Daoy (cell line): ENCODE measurements at regions not wholly inside any gene's neighbourhood (a gene's known extent, or its start where the extent isn't known, plus 50 kb on each side); places are given as distances from the start of the nearest gene placed in this dataset.
A peak's percentile ranks its signal among the peaks of the same experiment; 100 is the strongest.
"Not testable (repeated sequence)": the region's sequence is repeated elsewhere in the genome, so short reads cannot be mapped to it uniquely, and the experiment has no call there.

Source experiments
- DNase-seq: peaks from one replicate; pipeline ENCODE4 v3.0.0-alpha.2; 2015; ENCODE audit warnings: low read depth

DNA sequence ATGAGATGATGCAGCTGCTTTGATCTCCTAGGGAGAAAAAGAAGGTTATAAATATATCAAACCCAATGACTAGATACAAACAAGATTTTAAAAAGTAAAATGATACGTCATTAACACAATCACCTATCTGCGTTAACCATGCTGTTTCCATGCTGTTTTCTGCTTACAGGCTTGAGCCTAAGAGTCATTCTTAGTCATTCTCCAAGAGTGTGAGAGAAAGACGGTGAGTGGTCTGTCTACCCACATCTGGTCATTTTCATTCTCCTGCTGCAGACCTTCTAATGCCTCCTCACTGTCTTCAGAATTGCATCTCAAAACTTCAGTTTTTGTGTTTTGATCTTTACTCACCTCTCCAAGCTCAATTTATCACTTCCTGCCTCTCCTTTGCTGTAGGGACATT lies 98.0 kb upstream of the ELMO1 start:
- peak; percentile 39 for DNase-seq

DNA sequence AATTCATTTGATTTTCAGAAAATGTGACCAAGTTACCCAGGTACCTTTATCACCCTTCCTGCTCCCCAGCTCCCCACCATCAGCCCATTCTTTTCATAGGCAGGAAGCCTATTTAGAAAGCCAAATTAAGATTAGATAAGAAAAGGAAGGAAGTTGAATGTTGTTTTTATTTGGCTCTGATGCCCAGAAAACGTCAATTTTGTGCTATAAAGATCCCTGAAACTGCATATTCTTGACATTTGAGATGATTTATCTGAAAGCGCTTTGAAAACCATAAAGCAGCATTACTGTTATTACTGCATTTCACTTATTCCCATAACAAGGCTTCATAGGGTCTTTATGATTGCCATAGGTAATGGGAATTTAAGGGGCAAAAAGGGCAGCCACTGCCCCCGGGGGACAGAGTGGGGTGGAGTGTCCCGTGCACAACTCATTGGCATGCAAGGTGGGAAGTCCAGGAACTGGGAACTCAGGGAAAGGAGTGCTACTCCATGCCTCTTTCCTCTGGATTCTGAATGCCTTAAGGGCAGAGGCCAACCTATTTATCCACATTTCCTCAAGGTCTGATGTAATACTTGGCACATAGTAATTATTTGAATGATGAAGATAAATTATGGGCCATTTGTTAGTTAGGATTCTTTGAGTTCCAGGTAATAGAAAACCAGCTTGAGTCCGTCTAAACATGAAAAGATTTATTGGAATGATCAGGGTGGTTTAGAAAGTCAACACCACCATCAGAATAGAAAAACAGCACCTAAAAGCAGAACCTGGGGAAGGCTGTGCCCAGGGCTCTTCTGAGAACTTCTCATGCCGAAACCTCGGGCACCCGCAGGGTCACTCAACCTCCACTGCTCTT lies 100.6 kb upstream of the ELMO1 start:
- DNase-seq, result no peak

DNA sequence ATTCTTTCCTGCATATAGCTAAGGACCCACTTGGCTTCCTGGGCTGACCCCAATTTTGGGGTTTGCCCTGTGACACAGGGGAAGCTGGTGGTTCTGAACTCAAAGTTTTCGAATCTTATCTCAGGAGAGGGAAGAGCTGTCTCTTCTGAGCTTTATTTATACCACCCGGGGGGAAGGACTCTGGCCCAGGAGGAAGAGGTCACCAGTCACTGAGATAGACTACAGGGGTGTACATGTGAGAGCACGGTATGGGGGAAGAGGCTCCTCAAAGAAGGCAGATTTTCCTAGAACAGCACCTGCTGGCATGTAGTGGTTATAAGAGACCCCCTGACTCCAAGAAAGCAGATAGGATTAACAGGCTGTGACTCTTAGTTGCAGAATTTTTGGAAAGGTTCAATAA lies 101.8 kb upstream of the ELMO1 start:
- DNase-seq, result no peak

DNA sequence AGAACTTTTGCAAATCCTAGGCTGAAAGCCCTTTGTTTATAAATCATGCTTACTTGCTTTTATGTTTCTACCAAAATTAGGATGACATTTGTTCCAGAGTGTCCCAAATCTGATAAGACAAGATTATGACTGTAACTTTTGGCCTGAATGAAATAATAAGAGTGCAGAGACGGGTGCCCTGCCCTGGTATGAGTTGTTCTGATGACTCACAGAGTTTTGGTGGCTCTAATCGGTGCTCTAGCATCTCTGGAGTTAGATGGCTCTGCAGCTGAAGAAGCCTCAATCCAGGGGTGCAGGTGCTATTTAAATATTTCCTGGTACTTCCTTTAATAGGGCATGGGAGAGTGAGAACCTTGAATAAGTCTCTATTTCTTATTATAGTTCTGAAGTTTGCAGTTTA lies 102.2 kb upstream of the ELMO1 start:
- DNase-seq, result no peak

DNA sequence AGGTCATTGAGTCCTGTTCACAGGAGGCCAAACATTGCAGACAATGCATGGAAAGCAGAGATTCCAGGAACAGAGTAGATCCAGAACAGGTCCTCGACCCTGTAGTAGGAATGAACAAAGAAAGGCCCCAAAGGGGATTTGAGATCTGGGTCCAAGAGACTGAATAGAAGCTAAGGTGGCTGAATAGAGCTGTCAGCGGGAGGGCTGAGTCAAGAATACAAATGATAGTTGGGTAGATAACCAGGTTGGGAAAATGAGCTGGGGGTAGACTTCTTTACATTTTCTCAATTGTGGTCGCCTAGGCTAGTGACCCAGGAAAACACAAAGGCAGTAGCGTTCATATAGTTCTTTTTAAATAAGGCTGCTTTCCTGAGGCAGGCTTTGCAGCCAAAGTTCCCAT lies 103.4 kb upstream of the ELMO1 start:
- DNase-seq, result no peak

DNA sequence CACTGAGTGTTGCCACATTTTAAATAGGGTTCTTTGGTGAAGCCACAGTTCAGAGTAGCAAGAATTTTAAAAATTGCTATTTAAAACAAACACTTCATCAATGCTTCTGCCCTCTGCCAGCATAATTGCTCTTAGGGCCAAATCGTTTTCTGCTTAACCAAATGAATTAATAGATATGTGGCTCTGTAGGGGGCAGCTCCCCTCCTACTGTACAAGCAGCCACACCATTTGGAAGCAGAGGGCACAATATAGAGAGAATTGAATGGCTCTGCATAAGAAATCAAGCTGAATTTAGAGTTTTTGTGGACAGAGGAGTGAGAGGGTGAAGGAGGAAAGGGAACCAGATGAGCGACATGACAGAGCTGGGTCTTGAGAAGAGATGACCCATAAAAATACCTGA lies 103.8 kb upstream of the ELMO1 start:
- DNase-seq, result not testable (repeated sequence)

DNA sequence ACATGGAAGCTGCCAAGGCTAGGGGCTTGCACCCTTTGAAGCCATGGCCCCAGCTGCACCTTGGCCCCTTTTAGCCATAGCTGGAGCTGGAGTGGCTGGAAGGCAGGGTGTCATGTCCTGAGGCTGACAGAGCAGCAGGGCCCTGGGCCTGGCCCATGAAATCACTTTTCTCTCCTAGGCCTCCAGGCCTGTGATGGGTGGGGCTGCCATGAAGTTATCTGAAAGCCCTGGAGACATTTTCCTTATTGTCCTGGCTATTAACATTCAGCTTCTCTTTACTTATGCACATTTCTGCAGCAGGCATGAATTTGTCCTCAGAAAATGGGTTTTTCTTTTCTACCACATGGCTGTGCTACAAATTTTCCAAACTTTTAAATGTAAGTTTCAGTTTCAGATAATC lies 106.9 kb upstream of the ELMO1 start:
- DNase-seq, result no peak

DNA sequence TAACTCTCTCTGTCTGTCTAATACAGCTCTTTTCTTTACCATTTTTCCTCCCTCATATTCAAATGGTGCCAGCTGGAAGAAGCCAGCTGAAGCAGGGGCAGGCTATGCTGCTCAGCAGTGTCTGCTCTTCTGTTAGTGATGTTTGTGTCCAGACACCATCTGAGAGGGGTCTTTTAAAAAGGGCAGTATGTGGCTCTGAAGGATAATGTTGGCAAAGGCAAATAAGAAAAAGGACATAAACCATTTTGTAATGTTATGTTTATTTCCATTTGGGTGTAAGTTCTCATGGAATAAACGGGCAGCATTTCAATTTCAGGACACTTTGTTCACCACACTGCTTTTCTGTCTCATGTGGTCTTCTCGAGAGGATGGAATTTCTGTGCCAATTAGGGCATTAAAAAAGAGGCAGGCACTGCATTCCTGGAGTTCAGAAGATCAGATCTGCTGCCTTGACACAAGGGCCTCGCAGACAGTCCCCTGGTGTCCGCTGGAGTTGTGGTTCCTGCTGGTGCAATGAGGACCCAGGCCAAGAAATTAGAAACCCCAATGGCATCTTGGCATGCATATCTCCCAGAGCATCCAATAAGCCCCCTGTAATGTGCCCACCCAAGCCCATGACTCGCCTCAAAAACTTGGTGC lies 109.0 kb upstream of the ELMO1 start:
- DNase-seq, result no peak

DNA sequence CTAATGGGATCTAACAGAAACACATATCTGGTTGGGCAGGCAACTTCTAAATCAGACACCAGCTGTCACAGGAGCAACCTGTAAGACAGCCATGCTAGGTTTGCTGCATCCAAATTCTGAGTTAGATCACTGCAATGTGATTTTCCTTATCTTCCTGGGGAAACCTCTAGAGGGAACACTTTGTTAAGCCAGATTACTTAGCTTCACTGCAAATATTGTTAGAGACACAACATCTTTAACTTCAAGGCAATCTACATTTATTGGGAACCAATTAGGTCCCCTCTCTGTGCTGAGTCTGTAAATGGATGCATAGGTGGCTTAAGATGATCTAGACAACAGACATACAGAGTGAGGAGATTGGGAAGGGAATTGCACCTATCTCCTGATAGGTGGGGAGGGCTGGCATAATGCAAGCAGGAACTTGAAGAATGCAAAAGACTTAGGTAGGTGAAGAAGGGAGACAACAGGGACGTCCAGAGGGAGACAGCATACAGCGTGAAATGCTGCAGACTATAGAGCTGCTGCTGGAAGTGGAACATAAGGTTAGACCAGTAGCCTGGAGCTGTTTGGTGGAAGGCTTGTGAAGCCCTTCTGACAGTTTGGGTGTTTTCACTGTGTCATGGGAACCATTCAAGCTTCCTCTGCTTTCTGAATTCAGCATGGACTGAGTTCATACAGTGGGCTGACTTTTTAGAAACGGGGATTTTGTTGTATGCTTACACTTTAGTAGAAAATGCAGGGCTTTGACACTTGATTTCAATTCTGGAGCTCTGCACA lies 109.8 kb upstream of the ELMO1 start:
- no peak for DNase-seq

DNA sequence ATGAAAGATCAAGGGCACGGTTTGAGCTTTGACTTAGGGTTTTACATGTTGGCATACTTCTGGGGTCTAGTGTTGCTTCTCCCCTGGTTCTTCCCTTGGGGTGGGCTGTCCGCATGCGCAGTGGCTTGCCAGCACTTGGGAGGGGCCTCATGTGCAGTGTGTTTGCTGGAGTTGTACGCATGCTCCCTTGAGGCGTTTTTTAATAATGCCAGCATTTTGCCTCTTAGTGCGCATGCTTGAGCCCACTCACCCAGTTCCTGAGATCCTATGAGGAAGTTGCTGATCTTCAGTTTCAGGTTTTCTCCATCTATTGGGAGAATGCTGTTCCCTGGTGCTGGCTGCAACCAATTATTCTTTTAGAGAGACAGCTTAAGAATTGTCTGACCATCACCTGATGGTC lies 113.4 kb upstream of the GPR141 start:
- DNase-seq, result peak; percentile 19

DNA sequence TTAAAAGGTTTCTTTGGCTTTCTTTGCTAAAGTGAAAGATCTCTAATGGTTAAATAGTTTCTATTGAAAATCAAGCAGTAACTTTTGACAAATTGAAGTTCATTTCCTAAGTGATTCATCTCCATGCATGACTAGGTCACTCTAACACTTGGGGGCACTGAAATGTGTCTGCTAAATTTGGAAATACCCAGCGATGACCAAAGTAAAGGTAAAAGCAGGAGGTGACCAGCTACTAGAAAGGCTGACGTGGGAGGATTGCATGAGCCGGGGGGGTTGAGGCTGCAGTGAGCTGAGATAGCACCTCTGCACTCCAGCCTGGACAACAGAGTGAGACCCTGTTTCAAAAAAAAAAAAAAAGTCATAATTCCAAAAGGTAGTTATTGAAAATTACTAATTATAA lies 111.8 kb upstream of the GPR141 start:
- no peak for DNase-seq

DNA sequence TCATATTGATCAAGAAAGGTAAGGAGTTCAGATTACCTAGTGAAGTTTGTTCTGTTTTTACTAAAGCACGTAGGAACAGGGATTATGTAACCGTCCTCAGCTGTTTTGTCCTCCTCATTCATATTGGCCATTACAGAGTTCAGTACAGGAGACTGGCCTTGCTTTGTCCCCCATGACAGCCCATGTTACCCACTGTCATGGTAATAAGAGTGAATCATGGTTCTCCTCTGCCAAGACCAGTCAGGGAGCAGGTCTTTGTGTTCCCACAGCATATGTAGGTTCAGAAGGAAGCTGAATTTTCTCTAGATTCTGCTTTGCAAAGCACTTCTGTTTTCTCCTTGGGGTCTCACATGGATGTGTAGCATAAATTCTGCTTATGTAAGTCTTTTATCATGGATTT lies 106.2 kb upstream of the GPR141 start:
- no peak for DNase-seq

DNA sequence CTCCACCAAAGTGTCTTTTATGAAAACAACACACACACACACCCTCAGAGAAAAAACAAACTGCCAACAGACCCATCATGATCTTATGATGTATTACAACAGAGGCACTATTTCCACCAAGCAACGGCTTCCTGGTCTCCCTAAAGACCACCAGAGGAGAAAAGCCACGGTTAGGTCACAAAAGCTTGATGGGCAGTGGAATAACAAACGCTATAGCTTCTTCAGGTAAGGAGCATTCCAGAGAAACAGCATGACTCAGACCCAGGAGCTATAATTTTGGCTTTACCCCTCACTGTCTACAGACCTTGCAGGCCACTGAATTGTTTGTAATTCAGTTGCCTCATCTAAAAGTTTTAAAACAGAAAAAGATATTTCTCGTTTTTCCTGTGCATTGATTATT lies 105.7 kb upstream of the GPR141 start:
- no peak for DNase-seq

DNA sequence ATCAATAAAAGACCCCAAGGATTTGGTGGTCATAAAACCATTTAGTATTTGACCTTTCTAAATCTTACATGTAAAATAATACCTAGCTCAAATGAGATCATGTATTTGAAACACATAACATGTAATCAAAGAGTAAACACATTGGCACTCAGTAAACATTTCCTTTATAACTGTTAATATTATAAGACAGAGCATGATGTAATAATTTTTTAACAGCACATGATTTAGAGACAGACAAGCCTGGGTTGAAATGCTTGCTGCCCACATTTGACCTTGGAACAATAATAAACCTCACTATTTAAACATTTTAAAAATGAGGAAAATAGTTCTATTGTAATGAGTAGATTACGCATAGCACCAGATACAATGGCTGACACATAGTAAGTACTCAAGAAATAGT lies 105.2 kb upstream of the GPR141 start:
- no peak for DNase-seq

DNA sequence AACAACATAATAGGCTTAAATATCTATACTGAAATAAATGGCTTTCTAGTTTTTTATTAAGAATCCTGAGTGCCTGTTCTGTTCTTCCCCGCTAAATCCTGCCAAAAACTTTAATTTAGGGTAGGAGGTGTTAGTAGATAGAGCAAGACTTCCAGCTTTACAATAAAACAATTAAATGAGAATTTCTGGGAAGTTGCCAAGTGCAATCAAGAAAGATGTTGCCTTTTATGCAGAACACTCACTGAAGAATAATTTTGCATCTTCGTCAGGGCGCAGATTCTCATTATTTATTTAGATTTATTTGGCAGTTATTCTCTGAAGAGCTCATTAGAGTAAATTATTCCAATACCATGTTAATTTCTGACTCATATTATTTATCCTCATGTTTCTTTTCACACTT lies 103.2 kb upstream of the GPR141 start:
- DNase-seq, result no peak

DNA sequence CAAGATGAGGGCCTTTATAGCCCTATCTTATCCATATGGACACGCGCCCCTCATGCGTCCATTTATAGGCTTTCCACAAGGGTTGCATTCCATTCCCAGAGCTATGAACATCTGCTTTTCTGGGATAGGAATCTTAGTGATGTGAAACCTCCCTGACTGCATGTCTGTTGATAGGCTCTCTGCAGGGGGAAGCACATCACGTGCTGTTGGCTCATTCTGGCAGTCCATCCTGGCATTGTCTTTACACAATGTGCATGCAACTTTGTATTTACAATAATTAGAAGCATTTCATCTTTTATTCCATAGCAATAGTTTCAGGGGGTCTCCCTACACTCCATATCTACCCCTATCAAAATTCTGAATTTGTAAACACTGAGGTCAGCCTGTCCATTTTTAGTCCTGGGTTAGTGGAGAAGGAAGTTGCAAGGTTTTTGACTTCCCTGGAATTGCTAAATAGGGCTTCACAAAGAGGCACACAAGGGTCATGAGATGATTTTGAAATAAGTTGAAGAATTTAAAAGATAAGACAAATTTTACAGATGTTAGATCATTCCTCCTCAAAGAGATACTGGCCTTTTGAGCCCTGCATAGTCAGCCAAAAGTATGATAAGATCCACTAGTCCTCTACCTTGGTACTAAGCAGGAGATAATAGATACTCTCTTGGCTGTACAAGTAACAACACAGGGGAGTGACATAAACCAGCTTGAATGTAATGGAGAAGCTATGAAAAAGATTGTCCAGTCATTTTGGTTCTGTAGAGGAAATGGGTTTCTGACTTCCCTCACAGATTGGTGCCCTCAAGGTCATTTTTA lies 98.7 kb upstream of the GPR141 start:
- DNase-seq, result not testable (repeated sequence)

DNA sequence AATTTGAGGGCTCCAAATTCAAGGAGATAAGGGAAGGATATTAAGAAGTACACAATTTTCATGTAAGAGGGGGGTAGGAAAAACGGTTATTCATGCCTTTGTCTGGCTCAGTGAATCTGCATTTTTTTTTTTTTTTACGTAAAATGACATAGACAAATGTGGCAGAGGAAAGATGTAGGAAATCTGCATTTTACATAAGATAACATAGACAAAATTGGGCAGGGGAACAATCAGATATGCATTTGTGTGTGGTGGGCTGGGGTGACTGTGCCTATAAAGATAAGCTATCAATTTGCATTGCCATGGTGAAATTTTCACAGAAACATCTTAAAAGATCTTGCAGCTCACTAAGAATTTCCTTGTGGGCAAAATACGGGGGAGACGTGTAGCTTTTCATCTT lies 92.7 kb upstream of the GPR141 start:
- DNase-seq, result no peak

DNA sequence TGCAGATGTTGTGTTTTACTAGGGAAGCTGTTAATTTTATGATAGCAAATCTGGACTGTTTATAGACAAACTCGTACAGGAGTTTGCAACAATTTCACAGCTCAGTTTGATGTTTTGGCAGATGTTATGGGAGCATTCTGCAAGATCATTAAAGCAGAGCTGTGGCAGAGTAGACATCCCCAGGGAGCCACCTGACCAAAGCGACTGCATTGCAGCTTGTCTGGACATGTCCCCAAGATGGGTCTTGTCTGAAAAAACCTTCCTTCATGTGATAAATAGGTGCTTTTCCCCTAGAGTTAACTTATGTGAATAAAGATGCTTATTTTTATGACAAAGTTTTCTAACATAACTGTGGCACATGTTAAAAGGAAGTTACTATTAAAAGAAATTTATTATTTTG lies 91.2 kb upstream of the GPR141 start:
- no peak for DNase-seq

DNA sequence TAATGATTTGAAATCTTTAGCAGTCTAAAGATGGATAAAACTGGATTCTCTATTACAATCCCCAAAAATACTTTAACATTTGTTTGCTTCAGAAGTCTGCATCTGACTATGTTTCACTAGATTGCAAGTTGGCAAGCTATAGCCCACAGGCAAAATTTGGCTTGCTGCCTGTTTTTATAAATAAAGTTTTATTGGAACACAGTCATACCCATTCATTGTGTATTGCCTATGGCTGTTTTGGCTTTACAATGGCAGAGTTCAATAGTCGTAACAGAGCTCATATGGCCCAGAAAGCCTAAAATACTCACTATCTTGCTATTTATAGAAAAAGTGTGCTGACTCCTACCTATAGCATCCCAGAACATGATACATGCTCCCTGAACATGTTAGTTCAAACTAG lies 89.0 kb upstream of the GPR141 start:
- no peak for DNase-seq

DNA sequence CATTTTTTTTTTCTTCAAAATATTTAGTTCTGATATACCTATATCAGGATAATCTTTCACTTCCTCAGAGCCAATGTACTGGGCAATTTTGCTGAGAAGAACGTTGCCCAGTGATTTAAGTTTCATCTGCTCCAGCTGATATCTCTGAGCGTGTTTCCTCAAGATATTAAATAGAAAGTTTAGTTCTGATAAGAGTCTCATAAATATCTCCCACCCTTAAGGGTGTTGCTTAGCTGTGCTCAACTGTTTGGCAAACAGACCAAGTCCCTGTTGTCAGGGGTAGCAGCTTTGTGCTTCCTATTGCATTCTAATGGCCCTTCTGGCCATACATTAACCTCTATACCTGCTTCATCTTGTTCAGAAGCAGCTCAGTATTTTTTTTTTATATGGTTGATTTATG lies 84.7 kb upstream of the GPR141 start:
- DNase-seq, result no peak

DNA sequence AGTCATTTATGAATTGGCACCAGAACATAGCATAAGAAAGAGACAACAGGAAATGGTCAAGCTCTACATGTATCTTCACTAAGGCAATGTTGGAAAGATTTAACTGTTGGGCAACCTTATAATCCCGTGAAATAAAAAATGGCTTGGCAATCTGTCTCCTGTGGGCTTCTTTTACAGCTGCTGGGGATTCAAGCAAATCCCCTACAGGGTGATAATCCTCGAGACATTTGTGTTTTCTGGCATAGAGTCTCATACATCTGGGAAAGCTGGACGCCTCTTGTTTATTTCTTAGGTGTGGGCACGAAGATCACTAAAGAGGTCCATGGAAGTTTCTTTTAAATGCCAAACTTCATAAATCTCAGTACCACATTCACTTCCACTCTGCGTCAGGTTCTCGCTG lies 82.2 kb upstream of the GPR141 start:
- no peak for DNase-seq

DNA sequence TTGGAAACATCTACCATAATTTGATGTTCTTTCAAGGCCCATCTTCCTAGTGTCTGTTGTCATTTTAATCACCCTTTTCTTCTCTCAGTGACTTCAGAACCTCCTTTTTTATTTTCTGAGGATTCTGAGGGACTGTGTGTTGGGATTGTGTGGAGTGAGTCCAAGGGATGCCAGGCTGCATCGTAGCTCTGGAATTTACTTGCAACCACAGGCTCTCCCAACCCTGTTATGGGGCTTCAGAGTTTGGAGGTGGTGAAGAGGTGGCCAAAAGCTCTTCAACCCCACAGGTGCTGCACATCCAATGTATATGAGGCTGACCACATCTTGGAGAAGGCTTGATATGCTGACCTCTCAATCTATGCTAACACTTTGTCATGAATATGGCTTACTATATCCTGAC lies 79.5 kb upstream of the GPR141 start:
- DNase-seq, result no peak
